Myocyte (in vitro differentiated cells): ENCODE measurements at regions not wholly inside any gene's neighbourhood (a gene's known extent, or its start where the extent isn't known, plus 50 kb on each side); places are given as distances from the start of the nearest gene placed in this dataset.

ENCODE experiments used
- DNase-seq: peaks from one replicate; pipeline ENCODE4 v3.0.0-alpha.2; 2012; ENCODE audit warnings: low read depth

GRCh38 chr16:82567175-82567574 is 59.6 kb upstream of the CDH13 start:
- no peak for DNase-seq

- DNase-seq = no peak
Measured at GRCh38 chr16:82563401-82563800, 63.4 kb upstream of the CDH13 start.

- no peak for DNase-seq
Measured at GRCh38 chr16:82562183-82562683, 64.5 kb upstream of the CDH13 start.

DNA sequence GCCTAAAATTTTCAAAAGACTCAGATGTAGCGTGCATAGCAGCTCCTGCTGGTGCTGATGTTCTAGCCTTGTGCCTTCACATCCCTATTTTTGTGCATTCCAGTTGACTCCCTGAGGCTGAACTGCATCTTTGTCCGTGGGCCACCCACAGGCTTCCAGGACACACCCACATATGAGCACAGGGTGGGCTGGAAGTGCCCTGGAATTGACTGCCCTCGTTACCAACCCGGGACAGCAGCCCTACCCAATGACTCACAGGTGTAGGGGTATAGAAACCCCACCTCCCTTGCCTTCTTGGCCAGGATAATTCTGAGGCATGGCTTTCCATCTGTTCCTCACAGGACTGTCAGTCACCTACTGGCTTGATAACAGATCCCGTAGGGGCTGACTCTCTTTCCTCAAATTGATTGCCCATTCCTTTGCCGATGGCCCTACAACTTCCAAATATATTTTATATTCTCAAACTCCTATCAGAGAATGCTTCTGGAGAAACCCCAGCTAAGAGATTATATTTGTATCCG is 65.9 kb upstream of the CDH13 start:
- DNase-seq = no peak

DNA sequence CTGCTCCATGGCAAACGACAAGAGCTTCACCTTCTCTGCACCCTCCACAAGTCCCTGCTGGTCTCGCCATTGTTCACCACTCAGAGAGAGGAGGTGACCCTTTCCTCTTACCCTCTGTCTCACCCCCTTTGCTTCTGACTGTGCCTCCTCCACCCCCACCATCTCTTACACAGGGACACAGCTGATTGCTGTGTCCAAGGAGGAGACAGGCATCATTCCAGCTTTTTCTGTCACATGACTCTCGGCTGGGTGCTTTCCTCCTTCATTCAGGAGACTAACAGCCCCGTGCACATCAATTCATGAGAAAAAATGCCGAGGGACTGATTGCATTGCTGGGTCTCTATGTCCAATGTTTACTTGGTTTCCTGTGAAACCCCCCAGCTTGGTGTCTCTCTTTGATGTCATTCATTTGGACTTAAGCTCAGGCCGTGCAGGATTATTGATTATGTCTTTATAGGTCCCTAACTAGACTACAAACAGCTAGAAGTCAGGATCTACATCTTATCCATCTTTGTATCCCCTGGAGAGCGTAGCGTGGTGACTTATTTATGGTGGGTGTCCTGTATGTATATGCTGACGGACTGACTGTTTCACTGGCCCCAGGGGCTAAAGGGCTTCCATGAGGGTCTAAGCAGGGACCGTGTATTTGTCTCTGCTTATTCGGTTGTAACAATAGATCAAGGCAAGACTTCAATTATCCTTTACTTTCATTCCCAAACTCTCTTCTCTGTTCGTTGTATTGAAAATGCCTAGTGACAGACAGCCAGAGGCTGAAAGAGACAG is 82.2 kb upstream of the CDH13 start:
- DNase-seq = no peak

GRCh38 chr16:82542714-82543113 is 84.1 kb upstream of the CDH13 start:
- DNase-seq = no peak

DNA sequence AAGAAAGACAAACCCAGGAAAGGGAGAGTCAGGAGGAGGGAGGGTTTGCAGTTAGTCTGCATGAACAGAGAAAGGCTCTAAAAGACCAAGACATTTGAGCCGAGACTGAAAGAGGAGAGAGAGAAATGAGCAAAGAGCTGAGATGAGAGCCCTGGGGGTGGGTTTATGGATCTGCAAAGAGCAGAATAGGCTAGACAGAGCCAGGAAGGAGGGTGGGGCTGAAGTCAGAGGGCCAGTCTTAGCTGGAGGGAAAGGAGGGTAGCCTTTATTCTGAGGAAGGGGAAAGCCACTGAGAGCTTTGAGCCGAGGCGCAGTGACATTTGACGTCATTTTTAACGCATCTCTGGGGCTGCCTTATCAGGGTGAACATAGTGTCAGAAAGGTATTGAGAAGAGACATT is 85.7 kb upstream of the CDH13 start:
- no peak for DNase-seq

- DNase-seq = no peak
Measured at GRCh38 chr16:82535764-82536163, 91.0 kb upstream of the CDH13 start.

- DNase-seq = no peak
Measured at GRCh38 chr16:82535262-82535661, 91.5 kb upstream of the CDH13 start.

DNA sequence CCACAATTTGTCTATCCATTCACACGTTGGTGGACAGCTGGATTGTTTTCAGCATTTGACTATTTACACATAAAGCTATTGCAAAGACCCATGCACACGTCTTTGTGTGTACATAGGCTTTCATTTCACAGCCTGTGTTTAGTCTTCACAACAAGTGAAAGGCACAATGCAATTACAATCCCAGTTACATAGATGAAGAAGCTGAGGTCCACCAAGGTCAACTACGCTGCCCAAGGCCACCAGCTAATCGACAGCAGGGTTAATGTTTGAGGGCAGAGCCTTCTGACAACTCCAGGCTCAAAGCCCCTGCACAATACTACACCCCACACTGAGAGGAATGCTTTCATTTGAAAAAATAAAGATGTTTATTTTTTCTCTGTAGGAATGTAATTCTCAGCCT is 93.6 kb upstream of the CDH13 start:
- DNase-seq = no peak

DNA sequence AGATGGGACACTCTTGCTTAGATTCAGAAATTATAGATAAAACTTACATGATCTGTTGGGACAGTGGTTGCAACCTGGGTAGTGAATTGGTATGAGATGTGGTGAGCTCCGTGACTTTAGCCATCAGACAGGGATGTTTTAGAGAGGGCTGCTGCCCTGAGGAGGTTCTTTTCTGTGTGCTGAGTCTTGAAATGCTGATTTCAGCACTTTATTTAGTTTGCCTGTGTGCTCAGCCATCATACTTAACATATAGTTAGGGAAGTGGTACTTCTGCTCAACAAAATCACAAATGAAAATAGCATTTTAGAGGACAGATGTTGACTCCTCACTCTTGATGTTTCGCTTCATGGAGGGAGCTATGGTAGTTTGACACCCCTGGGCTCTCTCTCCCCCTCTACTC is 95.9 kb upstream of the CDH13 start:
- no peak for DNase-seq

DNA sequence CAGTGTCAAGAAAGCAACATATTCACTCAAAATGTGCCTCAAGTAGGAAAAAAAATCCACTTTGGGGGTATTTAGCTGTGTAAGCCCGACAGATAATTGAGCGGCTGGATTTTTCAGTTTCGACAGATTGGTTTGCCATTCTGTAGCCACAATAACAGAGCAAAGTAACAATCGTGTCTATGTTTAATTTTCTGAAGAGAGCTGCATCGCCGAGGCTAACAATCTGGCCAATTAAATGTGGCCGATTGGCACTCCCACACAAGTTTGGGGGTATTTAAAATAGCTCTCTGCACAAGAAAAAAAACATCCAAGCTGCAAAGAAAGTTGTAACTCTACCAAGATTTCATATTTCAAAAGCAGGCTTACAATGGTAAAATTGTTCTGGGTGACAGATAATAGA is 99.7 kb upstream of the CDH13 start:
- DNase-seq = no peak

- DNase-seq = peak; percentile 25
Measured at GRCh38 chr16:82524976-82525375, 101.8 kb upstream of the CDH13 start.

GRCh38 chr16:82523815-82524214 is 103.0 kb upstream of the CDH13 start:
- no peak for DNase-seq

GRCh38 chr16:82522026-82522425 is 104.7 kb upstream of the CDH13 start:
- DNase-seq = no peak

GRCh38 chr16:82518811-82519210 is 108.0 kb upstream of the CDH13 start:
- no peak for DNase-seq

DNA sequence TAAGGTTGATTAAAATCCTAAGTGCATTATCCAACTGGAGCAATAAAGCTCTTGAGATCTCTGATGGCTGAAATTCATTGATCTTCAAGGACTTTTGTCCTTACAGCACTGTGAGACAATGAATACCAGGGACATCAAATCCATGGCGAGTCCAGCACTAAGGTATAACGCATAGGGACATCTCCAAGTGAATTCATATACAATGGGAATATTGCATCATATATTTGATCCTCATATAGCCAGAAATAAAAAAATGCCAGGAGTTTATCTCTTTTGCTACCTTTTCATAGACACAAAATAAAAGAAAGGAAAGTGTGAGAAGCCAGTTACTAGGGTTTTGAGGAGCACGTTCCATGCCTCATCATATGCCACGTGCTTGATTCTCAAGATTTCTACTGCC is 112.5 kb upstream of the CDH13 start:
- DNase-seq = no peak

DNA sequence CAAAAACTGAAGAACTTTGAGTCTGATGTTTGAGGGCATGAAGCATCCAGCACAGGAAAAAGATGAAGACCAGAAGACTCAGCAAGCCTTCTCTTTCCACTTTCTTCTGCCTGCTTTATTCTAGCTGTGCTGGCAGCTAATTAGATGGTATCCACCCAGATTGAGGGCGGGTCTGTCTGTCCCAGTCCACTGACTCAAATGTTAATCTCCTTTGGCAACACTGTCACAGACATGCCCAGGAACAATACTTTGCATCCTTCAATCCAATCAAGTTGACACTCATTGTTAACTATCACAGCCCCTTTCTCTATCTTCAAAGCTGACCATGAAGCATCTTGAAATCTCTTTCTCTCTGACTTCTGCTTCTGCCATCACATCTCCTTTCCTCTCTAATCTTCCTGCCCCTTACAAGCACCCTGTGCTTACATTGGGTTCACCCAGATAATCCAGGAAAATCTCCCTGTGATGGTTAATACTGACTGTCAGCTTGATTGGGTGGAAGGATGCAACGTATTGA is 115.9 kb upstream of the CDH13 start:
- DNase-seq = no peak

GRCh38 chr16:82509691-82510430 is 116.9 kb upstream of the CDH13 start:
- DNase-seq = peak; percentile 7

GRCh38 chr16:82506692-82507670 is 119.8 kb upstream of the CDH13 start:
- DNase-seq = peak; percentile 55

GRCh38 chr16:82504836-82505235 is 121.9 kb upstream of the CDH13 start:
- no peak for DNase-seq
